ENCODE measurements at regions not wholly inside any gene's neighbourhood (a gene's known extent, or its start where the extent isn't known, plus 50 kb on each side); places are given as distances from the start of the nearest gene placed in this dataset.
"Not testable (repeated sequence)": the region's sequence is repeated elsewhere in the genome, so short reads cannot be mapped to it uniquely, and the experiment has no call there.

DNA sequence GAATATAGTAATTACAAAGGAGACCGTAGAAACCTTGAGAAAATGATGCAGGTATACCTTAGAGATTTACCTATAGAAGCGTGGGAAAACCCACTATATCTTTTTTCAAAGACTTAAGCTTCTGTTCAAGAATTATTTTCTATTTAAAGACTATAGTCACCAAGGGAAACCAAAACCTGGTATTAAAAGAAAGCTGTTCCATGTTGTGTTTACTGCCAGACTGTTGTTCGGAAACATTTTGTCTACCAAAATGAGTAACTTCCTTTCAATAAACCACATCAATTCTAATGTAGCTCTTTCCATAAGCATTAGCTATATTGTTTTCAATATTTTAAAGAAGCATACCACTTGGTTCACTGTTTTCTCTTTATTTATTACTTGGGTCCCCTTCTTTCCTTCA, 182.9 kb upstream of the SLITRK6 start:
- Mint-ChIP-seq H3K9me3 (no peaks in the 10 kb centered on the region), H3K4me3 (no peak overlapping the region), H3K27me3 (ENCODE audit: low read depth, poor library complexity) (no peaks in the 10 kb centered on the region), H3K36me3 (ENCODE audit: low read depth) (no peaks in the 10 kb centered on the region), H3K4me1 (no peaks in the 10 kb centered on the region), H3K27ac (no peak overlapping the region)
- DNase-seq: no peak
- TF ChIP-seq, protein P1, sequence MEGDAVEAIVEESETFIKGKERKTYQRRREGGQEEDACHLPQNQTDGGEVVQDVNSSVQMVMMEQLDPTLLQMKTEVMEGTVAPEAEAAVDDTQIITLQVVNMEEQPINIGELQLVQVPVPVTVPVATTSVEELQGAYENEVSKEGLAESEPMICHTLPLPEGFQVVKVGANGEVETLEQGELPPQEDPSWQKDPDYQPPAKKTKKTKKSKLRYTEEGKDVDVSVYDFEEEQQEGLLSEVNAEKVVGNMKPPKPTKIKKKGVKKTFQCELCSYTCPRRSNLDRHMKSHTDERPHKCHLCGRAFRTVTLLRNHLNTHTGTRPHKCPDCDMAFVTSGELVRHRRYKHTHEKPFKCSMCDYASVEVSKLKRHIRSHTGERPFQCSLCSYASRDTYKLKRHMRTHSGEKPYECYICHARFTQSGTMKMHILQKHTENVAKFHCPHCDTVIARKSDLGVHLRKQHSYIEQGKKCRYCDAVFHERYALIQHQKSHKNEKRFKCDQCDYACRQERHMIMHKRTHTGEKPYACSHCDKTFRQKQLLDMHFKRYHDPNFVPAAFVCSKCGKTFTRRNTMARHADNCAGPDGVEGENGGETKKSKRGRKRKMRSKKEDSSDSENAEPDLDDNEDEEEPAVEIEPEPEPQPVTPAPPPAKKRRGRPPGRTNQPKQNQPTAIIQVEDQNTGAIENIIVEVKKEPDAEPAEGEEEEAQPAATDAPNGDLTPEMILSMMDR (IDR thresholded peaks at IDR 0.05): no peak

GRCh38 chr13:85980447-85980846, 181.2 kb upstream of the SLITRK6 start:
- not testable (repeated sequence) for H3K4me3 Mint-ChIP-seq; H3K27me3 Mint-ChIP-seq (ENCODE audit: low read depth, poor library complexity); H3K4me1 Mint-ChIP-seq; H3K9me3 Mint-ChIP-seq; DNase-seq; H3K27ac Mint-ChIP-seq; H3K36me3 Mint-ChIP-seq (ENCODE audit: low read depth)

GRCh38 chr13:85976242-85976641, 177.0 kb upstream of the SLITRK6 start:
- Mint-ChIP-seq H3K9me3 (no peaks in the 10 kb centered on the region), H3K27me3 (ENCODE audit: low read depth, poor library complexity) (no peaks in the 10 kb centered on the region), H3K36me3 (ENCODE audit: low read depth) (no peaks in the 10 kb centered on the region), H3K27ac (no peak overlapping the region), H3K4me3 (no peak overlapping the region), H3K4me1 (no peaks in the 10 kb centered on the region)
- no peak for DNase-seq
- TF ChIP-seq, protein P1 (IDR thresholded peaks at IDR 0.05): no peak

DNA sequence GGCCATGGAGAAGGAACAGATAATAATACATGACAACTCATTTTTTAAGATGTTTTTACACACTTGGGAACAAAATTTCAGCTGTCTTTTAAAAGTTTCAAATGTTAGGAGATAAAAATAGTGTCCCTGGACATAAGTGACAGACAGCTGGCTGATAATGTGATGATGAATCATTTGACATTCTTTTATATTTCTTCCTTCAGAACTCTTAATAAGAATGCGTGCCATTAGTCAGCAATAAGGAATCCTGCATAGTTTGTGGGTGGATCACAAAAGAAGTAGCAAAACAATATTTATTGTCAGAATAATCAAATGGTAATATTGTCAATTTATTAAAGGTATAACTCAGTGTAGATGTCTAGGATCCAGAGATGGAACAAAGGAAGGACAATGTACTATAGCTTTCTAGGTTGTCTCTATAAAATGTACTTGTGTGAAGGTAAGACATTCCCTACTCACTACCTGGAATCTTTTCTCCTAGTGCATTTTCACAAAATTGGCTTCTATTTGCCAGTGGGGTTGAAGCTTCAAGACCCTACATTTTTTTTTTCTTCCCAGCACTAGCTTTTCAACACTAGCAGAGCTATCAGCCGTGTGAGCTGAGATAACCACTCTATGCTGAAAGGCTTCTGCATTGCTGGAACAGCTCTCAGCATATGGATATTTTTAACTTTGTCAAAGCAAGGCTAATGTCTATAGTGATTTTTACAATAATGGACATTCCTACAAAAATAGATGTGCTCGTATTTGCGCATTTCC, 175.6 kb upstream of the SLITRK6 start:
- Mint-ChIP-seq H3K4me1 (no peaks in the 10 kb centered on the region), H3K27ac (no peak overlapping the region), H3K4me3 (no peak overlapping the region), H3K36me3 (ENCODE audit: low read depth) (no peaks in the 10 kb centered on the region), H3K9me3 (no peaks in the 10 kb centered on the region), H3K27me3 (ENCODE audit: low read depth, poor library complexity) (no peaks in the 10 kb centered on the region)
- no peak for DNase-seq
- TF ChIP-seq, protein P1 (IDR thresholded peaks at IDR 0.05): no peak

GRCh38 chr13:85970727-85971126, 171.5 kb upstream of the SLITRK6 start:
- Mint-ChIP-seq H3K9me3 (no peaks in the 10 kb centered on the region), H3K4me3 (no peak overlapping the region), H3K4me1 (no peaks in the 10 kb centered on the region), H3K36me3 (ENCODE audit: low read depth) (no peaks in the 10 kb centered on the region), H3K27me3 (ENCODE audit: low read depth, poor library complexity) (no peaks in the 10 kb centered on the region), H3K27ac (no peak overlapping the region)
- no peak for DNase-seq
- TF ChIP-seq, protein P1 (IDR thresholded peaks at IDR 0.05): no peak

GRCh38 chr13:85969331-85969730, 170.1 kb upstream of the SLITRK6 start:
- H3K4me1 Mint-ChIP-seq: no peaks in the 10 kb centered on the region
- no peaks in the 10 kb centered on the region for H3K27me3 Mint-ChIP-seq (ENCODE audit: low read depth, poor library complexity)
- no peak overlapping the region for H3K4me3 Mint-ChIP-seq
- TF ChIP-seq, protein P1 (IDR thresholded peaks at IDR 0.05): no peak
- no peak overlapping the region for H3K27ac Mint-ChIP-seq
- no peaks in the 10 kb centered on the region for H3K9me3 Mint-ChIP-seq
- DNase-seq: no peak
- no peaks in the 10 kb centered on the region for H3K36me3 Mint-ChIP-seq (ENCODE audit: low read depth)
